Esophagus squamous epithelium (tissue), 4 donors: ENCODE measurements at regions not wholly inside any gene's neighbourhood (a gene's known extent, or its start where the extent isn't known, plus 50 kb on each side); places are given as distances from the start of the nearest gene placed in this dataset.

Experiments
- POLR2A ChIP-seq, 4 donors: fragments of 450-650 bp; IDR thresholded peaks; one replicate each; pipeline ENCODE4 v1.6.1; 2017; ENCODE audit warnings: antibody characterized with exemption in 4 of 4, mild to moderate bottlenecking in 4 of 4, moderate library complexity in 3 of 4
- TF ChIP-seq, protein P1 (sequence below), 6 experiments: fragments of 450-650 bp in 4 of 6; fragments of 200-600 bp in 2 of 6; sonication (generic) in 2 of 6; IDR thresholded peaks; one replicate each; pipeline ENCODE4 v1.5.1; 2016 to 2019; ENCODE audit warnings: antibody characterized with exemption in 6 of 6, mild to moderate bottlenecking in 4 of 6, moderate library complexity in 4 of 6

- TF ChIP-seq, protein P1, sequence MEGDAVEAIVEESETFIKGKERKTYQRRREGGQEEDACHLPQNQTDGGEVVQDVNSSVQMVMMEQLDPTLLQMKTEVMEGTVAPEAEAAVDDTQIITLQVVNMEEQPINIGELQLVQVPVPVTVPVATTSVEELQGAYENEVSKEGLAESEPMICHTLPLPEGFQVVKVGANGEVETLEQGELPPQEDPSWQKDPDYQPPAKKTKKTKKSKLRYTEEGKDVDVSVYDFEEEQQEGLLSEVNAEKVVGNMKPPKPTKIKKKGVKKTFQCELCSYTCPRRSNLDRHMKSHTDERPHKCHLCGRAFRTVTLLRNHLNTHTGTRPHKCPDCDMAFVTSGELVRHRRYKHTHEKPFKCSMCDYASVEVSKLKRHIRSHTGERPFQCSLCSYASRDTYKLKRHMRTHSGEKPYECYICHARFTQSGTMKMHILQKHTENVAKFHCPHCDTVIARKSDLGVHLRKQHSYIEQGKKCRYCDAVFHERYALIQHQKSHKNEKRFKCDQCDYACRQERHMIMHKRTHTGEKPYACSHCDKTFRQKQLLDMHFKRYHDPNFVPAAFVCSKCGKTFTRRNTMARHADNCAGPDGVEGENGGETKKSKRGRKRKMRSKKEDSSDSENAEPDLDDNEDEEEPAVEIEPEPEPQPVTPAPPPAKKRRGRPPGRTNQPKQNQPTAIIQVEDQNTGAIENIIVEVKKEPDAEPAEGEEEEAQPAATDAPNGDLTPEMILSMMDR (IDR thresholded peaks at IDR 0.05) = no peak
- TF ChIP-seq POLR2A (IDR thresholded peaks at IDR 0.05) = no peak
Measured at GRCh38 chr2:48247206-48247605, 67.3 kb upstream of the FOXN2 start.
